SU-DHL-6 (cell line): ENCODE measurements at regions not wholly inside any gene's neighbourhood (a gene's known extent, or its start where the extent isn't known, plus 50 kb on each side); places are given as distances from the start of the nearest gene placed in this dataset.

Experiments
- EZH2phosphoT487 ChIP-seq: fragments of 200-600 bp; sonication (generic), shearing (Covaris generic); conservative IDR thresholded peaks from 2 replicates; pipeline ENCODE4 v1.6.1; 2018; ENCODE audit warnings: mild to moderate bottlenecking, antibody characterized with exemption, low read length, moderate library complexity, mixed read lengths
- TF ChIP-seq, protein P1 (sequence below): fragments of 200-600 bp; sonication (generic); IDR thresholded peaks from one replicate; pipeline ENCODE4 v1.5.1; 2017; ENCODE audit warnings: antibody characterized with exemption, mild to moderate bottlenecking, low read length, moderate library complexity; ENCODE audit not compliant: insufficient read depth, poor library complexity, severe bottlenecking

DNA sequence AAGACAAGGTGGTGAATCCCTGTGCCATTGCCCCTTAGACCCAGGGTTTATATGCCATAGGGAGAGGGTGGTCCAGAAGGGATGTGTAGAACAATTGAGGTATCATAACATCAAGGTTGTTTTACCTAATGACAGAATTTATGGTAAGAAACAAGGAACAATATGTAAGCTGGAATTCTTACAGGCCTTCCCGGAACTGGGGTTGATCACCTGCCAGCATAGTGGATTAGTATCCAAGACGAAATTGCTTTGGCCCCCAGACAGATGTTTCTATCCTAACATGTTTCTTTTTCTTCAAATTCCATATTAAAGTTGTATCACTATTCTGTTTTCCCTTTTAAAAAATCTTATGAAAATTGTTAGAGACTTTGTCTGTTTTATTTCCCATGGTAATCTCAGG is 343.8 kb upstream of the ANO3 start:
- TF ChIP-seq, protein P1, sequence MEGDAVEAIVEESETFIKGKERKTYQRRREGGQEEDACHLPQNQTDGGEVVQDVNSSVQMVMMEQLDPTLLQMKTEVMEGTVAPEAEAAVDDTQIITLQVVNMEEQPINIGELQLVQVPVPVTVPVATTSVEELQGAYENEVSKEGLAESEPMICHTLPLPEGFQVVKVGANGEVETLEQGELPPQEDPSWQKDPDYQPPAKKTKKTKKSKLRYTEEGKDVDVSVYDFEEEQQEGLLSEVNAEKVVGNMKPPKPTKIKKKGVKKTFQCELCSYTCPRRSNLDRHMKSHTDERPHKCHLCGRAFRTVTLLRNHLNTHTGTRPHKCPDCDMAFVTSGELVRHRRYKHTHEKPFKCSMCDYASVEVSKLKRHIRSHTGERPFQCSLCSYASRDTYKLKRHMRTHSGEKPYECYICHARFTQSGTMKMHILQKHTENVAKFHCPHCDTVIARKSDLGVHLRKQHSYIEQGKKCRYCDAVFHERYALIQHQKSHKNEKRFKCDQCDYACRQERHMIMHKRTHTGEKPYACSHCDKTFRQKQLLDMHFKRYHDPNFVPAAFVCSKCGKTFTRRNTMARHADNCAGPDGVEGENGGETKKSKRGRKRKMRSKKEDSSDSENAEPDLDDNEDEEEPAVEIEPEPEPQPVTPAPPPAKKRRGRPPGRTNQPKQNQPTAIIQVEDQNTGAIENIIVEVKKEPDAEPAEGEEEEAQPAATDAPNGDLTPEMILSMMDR: no peak
- no peak for TF ChIP-seq EZH2phosphoT487
